Karpas-422 (cell line): ENCODE measurements at regions not wholly inside any gene's neighbourhood (a gene's known extent, or its start where the extent isn't known, plus 50 kb on each side); places are given as distances from the start of the nearest gene placed in this dataset.
"Not testable (repeated sequence)": the region's sequence is repeated elsewhere in the genome, so short reads cannot be mapped to it uniquely, and the experiment has no call there.

Experiments
- DNase-seq: peaks from one replicate; pipeline ENCODE4 v3.0.0-alpha.2; 2015
- H2AFZ ChIP-seq: fragments of 200-600 bp; sonication (generic); 2 replicates; pipeline ENCODE4 v1.6.1; 2014; ENCODE audit warnings: antibody characterized with exemption, low read length, mixed read lengths
- H3K27ac ChIP-seq: fragments of 200-600 bp; sonication (generic); 2 replicates; pipeline ENCODE4 v1.5.1; 2014; ENCODE audit warnings: mild to moderate bottlenecking, low read length, moderate library complexity
- H3K27me3 ChIP-seq: fragments of 200-600 bp; sonication (generic); 2 replicates; pipeline ENCODE4 v1.6.1; 2014; ENCODE audit warnings: low read length, mixed read lengths
- H3K36me3 ChIP-seq: fragments of 200-600 bp; sonication (generic); 2 replicates; pipeline ENCODE4 v1.6.1; 2014; ENCODE audit warnings: low read length, mixed read lengths; ENCODE audit not compliant: insufficient read depth
- H3K4me1 ChIP-seq: fragments of 200-600 bp; sonication (generic); 2 replicates; pipeline ENCODE4 v1.6.1; 2014; ENCODE audit warnings: mild to moderate bottlenecking, low read length, mixed read lengths
- H3K4me2 ChIP-seq: fragments of 200-600 bp; sonication (generic); 2 replicates; pipeline ENCODE4 v1.6.1; 2014; ENCODE audit warnings: low read length, low read depth, mild to moderate bottlenecking; ENCODE audit not compliant: poor library complexity, severe bottlenecking
- H3K4me3 ChIP-seq: fragments of 200-600 bp; sonication (generic); 2 replicates; pipeline ENCODE4 v1.5.1; 2014; ENCODE audit warnings: mild to moderate bottlenecking, antibody characterized with exemption, low read length, mixed read lengths
- H3K79me2 ChIP-seq: fragments of 200-600 bp; sonication (generic); 2 replicates; pipeline ENCODE4 v1.6.1; 2014; ENCODE audit warnings: mild to moderate bottlenecking, low read length, mixed read lengths
- H3K9ac ChIP-seq: fragments of 200-600 bp; sonication (generic); 2 replicates; pipeline ENCODE4 v1.6.0; 2014; ENCODE audit warnings: low read length
- H3K9me2 ChIP-seq: fragments of 200-600 bp; sonication (generic), shearing (Covaris generic); replicated peaks from 2 replicates; pipeline ENCODE4 v1.6.0; 2014; ENCODE audit warnings: mild to moderate bottlenecking, low read length, moderate library complexity; ENCODE audit not compliant: insufficient read depth
- H3K9me3 ChIP-seq: fragments of 300-700, 200-600 bp; sonication (generic); 2 replicates; pipeline ENCODE4 v1.6.1; 2014; ENCODE audit warnings: low read length, mixed read lengths
- H4K20me1 ChIP-seq: fragments of 200-600 bp; sonication (generic); 2 replicates; pipeline ENCODE4 v1.6.1; 2014; ENCODE audit warnings: mild to moderate bottlenecking, antibody characterized with exemption, low read length, low read depth; ENCODE audit not compliant: insufficient read depth

GRCh38 chr18:14432371-14432770 lies 111.0 kb downstream of the POTEC start:
- not testable (repeated sequence) for H3K27ac ChIP-seq, H2AFZ ChIP-seq, H3K27me3 ChIP-seq, H3K79me2 ChIP-seq, DNase-seq, H4K20me1 ChIP-seq, H3K9me2 ChIP-seq, H3K4me3 ChIP-seq, H3K36me3 ChIP-seq, H3K9ac ChIP-seq, H3K4me1 ChIP-seq, H3K4me2 ChIP-seq, H3K9me3 ChIP-seq

GRCh38 chr18:14431031-14431521 lies 112.3 kb downstream of the POTEC start:
- not testable (repeated sequence) for H3K9ac ChIP-seq, H3K79me2 ChIP-seq, H3K9me2 ChIP-seq, H3K4me1 ChIP-seq, H3K27ac ChIP-seq, H3K4me2 ChIP-seq, DNase-seq, H3K27me3 ChIP-seq, H3K9me3 ChIP-seq, H2AFZ ChIP-seq, H4K20me1 ChIP-seq, H3K4me3 ChIP-seq, H3K36me3 ChIP-seq

- H3K27ac ChIP-seq, H3K4me3 ChIP-seq, H3K27me3 ChIP-seq, H3K79me2 ChIP-seq, H3K4me1 ChIP-seq, H3K9me2 ChIP-seq, H3K4me2 ChIP-seq, H3K36me3 ChIP-seq, H4K20me1 ChIP-seq, H3K9ac ChIP-seq, H2AFZ ChIP-seq, H3K9me3 ChIP-seq: not testable (repeated sequence)
- DNase-seq: peak; percentile 59
These were observed 127.6 kb downstream of the POTEC start for GRCh38 chr18:14415806-14416205.

DNA sequence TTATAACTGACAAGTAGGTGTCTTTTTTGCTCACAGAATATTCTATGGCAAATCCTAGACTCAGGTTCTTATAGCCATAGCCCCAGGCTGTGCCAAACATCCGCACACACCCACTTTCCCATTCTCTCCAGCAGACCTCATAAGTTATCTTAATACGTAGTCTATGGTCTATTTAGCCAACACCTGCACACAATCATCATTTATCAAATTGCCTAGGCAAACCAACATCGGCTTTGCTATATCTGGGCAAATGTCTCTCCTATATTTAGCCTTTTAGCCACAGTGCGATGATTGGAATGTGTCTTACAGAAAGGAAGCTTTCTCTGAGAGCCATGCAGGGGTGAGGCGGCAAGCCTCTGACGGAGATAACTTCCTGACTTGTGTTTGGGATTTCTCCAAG lies 128.0 kb downstream of the POTEC start:
- H4K20me1 ChIP-seq, H3K27ac ChIP-seq, H3K9me3 ChIP-seq, DNase-seq, H3K4me1 ChIP-seq, H3K27me3 ChIP-seq, H3K4me3 ChIP-seq, H3K9me2 ChIP-seq, H3K79me2 ChIP-seq, H3K9ac ChIP-seq, H3K4me2 ChIP-seq, H2AFZ ChIP-seq, H3K36me3 ChIP-seq: not testable (repeated sequence)

DNA sequence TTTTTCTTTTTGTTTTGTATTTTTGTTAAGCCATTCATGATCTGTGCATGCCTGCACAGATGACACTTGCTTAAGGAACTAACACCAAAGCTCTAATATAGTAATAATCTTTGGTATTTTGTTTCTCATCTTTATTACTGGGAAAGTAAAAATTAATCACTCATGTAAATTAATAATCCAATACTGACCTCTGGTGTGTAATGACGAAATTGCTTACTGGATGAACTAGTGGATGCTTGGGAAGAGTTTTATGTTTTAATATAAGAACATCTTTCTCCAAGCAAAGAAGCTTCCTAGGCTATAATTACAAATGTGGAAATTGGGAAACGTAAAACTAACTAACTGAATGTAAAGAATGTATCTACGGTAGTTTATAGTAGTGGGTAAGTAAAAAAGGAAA lies 147.9 kb downstream of the POTEC start:
- H3K4me2 ChIP-seq, H2AFZ ChIP-seq, H3K4me1 ChIP-seq, H3K9me2 ChIP-seq, DNase-seq, H4K20me1 ChIP-seq, H3K9ac ChIP-seq, H3K79me2 ChIP-seq, H3K27me3 ChIP-seq, H3K27ac ChIP-seq, H3K9me3 ChIP-seq, H3K36me3 ChIP-seq, H3K4me3 ChIP-seq: not testable (repeated sequence)

- not testable (repeated sequence) for H3K27me3 ChIP-seq, H2AFZ ChIP-seq, DNase-seq, H3K4me2 ChIP-seq, H3K79me2 ChIP-seq, H3K27ac ChIP-seq, H4K20me1 ChIP-seq, H3K9me3 ChIP-seq, H3K4me1 ChIP-seq, H3K36me3 ChIP-seq, H3K9ac ChIP-seq, H3K9me2 ChIP-seq, H3K4me3 ChIP-seq
These were observed 149.8 kb downstream of the POTEC start for GRCh38 chr18:14393563-14394103.

GRCh38 chr18:14392604-14393003 lies 150.8 kb downstream of the POTEC start:
- not testable (repeated sequence) for H3K4me2 ChIP-seq, H4K20me1 ChIP-seq, H3K9ac ChIP-seq, DNase-seq, H2AFZ ChIP-seq, H3K27me3 ChIP-seq, H3K4me3 ChIP-seq, H3K27ac ChIP-seq, H3K9me2 ChIP-seq, H3K4me1 ChIP-seq, H3K36me3 ChIP-seq, H3K79me2 ChIP-seq, H3K9me3 ChIP-seq

DNA sequence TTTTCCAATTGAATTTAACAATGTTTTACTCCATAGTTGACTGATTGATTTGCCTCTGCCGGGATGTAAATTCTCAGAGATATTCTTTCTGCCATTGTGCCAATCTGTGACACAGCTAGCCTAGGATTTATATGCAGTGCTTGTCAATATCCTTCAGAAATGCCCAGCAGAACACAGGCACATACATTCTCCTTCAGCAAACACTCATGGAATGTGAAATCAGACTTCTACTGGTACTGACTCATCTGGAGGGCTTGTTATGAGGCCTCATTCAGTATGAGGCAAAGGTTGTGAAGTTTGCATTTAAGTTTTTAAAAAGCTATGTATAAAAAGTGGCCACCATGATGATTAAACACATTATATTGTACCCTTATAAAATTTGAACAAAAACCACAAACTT lies 158.4 kb downstream of the POTEC start:
- H3K27me3 ChIP-seq, H3K36me3 ChIP-seq, H3K79me2 ChIP-seq, H3K27ac ChIP-seq, H3K4me3 ChIP-seq, H3K4me1 ChIP-seq, H3K9me2 ChIP-seq, H3K9ac ChIP-seq, H3K9me3 ChIP-seq, H3K4me2 ChIP-seq, H2AFZ ChIP-seq, DNase-seq, H4K20me1 ChIP-seq: not testable (repeated sequence)

- not testable (repeated sequence) for H3K9me3 ChIP-seq, H3K27ac ChIP-seq, H2AFZ ChIP-seq, DNase-seq, H3K27me3 ChIP-seq, H3K4me2 ChIP-seq, H3K9ac ChIP-seq, H4K20me1 ChIP-seq, H3K4me1 ChIP-seq, H3K36me3 ChIP-seq, H3K79me2 ChIP-seq, H3K4me3 ChIP-seq, H3K9me2 ChIP-seq
These were observed 160.7 kb downstream of the POTEC start for GRCh38 chr18:14382666-14383065.
